ENCODE measurements at regions not wholly inside any gene's neighbourhood (a gene's known extent, or its start where the extent isn't known, plus 50 kb on each side); places are given as distances from the start of the nearest gene placed in this dataset.
A peak's percentile ranks its signal among the peaks of the same experiment; 100 is the strongest.

- DNase-seq (ENCODE audit: low read depth in 1 of 2, low spot score in 1 of 2) = peak in 1 of 2 experiments; percentile 32
- Histone ChIP-seq H3K27me3 (ENCODE audit: insufficient read depth, poor library complexity, severe bottlenecking) (no peaks in the 10 kb centered on the region), H3K4me3 (replicated peaks; ENCODE audit: insufficient read depth, low read length) (no peak overlapping the region), H3K27ac (replicated peaks) (no peak overlapping the region)
- TF ChIP-seq CTCF (IDR thresholded peaks at IDR 0.05; ENCODE audit: insufficient read depth, low read length) (no peak), POLR2AphosphoS5 (IDR thresholded peaks at IDR 0.05; ENCODE audit: low read depth) (no peak), GABPA (IDR thresholded peaks at IDR 0.05; ENCODE audit: low read depth) (no peak), REST (IDR thresholded peaks at IDR 0.05; ENCODE audit: insufficient replicate concordance, low read depth) (no peak), SPI1 (IDR thresholded peaks at IDR 0.05; ENCODE audit: borderline replicate concordance, low read depth) (peak; percentile 50; the same call in 1 of the 2 replicates)
Measured at GRCh38 chr3:175957427-175957826, 1098.3 kb downstream of the NAALADL2 start.

- no peak overlapping the region for H3K4me3 ChIP-seq (replicated peaks; ENCODE audit: insufficient read depth, low read length)
- no peaks in the 10 kb centered on the region for H3K27me3 ChIP-seq (ENCODE audit: insufficient read depth, poor library complexity, severe bottlenecking)
- peak in 1 of 2 experiments; percentile 21 for DNase-seq (ENCODE audit: low read depth in 1 of 2, low spot score in 1 of 2)
- no peak overlapping the region for H3K27ac ChIP-seq (replicated peaks)
- TF ChIP-seq POLR2AphosphoS5 (IDR thresholded peaks at IDR 0.05; ENCODE audit: low read depth) = no peak
- TF ChIP-seq CTCF (IDR thresholded peaks at IDR 0.05; ENCODE audit: insufficient read depth, low read length) = no peak
- TF ChIP-seq REST (IDR thresholded peaks at IDR 0.05; ENCODE audit: insufficient replicate concordance, low read depth) = no peak
- TF ChIP-seq SPI1 (IDR thresholded peaks at IDR 0.05; ENCODE audit: borderline replicate concordance, low read depth) = no peak
- TF ChIP-seq GABPA (IDR thresholded peaks at IDR 0.05; ENCODE audit: low read depth) = no peak
Measured at GRCh38 chr3:175956964-175957363, 1097.8 kb downstream of the NAALADL2 start.

- H3K4me3 ChIP-seq (replicated peaks; ENCODE audit: insufficient read depth, low read length) = no peak overlapping the region
- TF ChIP-seq CTCF (IDR thresholded peaks at IDR 0.05; ENCODE audit: insufficient read depth, low read length) (no peak), GABPA (IDR thresholded peaks at IDR 0.05; ENCODE audit: low read depth) (no peak), REST (IDR thresholded peaks at IDR 0.05; ENCODE audit: insufficient replicate concordance, low read depth) (no peak), POLR2AphosphoS5 (IDR thresholded peaks at IDR 0.05; ENCODE audit: low read depth) (no peak), SPI1 (IDR thresholded peaks at IDR 0.05; ENCODE audit: borderline replicate concordance, low read depth) (no peak)
- H3K27ac ChIP-seq (replicated peaks) = no peak overlapping the region
- no peak for DNase-seq (ENCODE audit: low read depth in 1 of 2, low spot score in 1 of 2)
- no peaks in the 10 kb centered on the region for H3K27me3 ChIP-seq (ENCODE audit: insufficient read depth, poor library complexity, severe bottlenecking)
Measured at GRCh38 chr3:175951047-175951694, 1092.0 kb downstream of the NAALADL2 start.
